ENCODE measurements at regions not wholly inside any gene's neighbourhood (a gene's known extent, or its start where the extent isn't known, plus 50 kb on each side); places are given as distances from the start of the nearest gene placed in this dataset.

- no peak overlapping the region for H4K91ac ChIP-seq (ENCODE audit: insufficient read length, low read depth, low read length)
- H2BK5ac ChIP-seq (ENCODE audit: insufficient read length, low read length) = no peak overlapping the region
- H2BK12ac ChIP-seq (ENCODE audit: insufficient read length, low read depth, low read length) = no peak overlapping the region
- no peaks in the 10 kb centered on the region for H3K79me1 ChIP-seq (ENCODE audit: insufficient read depth, low read depth, low read length, poor library complexity, severe bottlenecking)
- no peak overlapping the region for H3K56ac ChIP-seq (ENCODE audit: insufficient read length, low read depth, low read length)
- H3K9me3 ChIP-seq (ENCODE audit: control insufficient read depth, low read depth, low read length) = no peaks in the 10 kb centered on the region
- no peak overlapping the region for H3K4ac ChIP-seq (ENCODE audit: low read depth, low read length)
- no peak for TF ChIP-seq CTCF (conservative IDR thresholded peaks at IDR 0.05)
- no peak overlapping the region for H3K23ac ChIP-seq (ENCODE audit: insufficient read length, low read depth, low read length)
- H3K4me1 ChIP-seq (ENCODE audit: insufficient read depth, low read length) = no peaks in the 10 kb centered on the region
- H4K8ac ChIP-seq (replicated peaks; ENCODE audit: insufficient read length, low read depth, low read length) = no peak overlapping the region
- H3K27me3 ChIP-seq (ENCODE audit: insufficient read depth, low read length) = no peaks in the 10 kb centered on the region
- no peaks in the 10 kb centered on the region; a peak in 1 of 5 replicates for H3K9me3 Mint-ChIP-seq
- H3K36me3 Mint-ChIP-seq (ENCODE audit: insufficient read depth in 1 of 3, low read depth in 3 of 3) = no peaks in the 10 kb centered on the region
- no peaks in the 10 kb centered on the region for H3K4me1 Mint-ChIP-seq
- no peaks in the 10 kb centered on the region for H3K23me2 ChIP-seq (ENCODE audit: insufficient read length, low read depth, low read length, poor library complexity, severe bottlenecking)
- no peak overlapping the region for H3K18ac ChIP-seq (ENCODE audit: insufficient read length, low read depth, low read length)
- H3K27me3 Mint-ChIP-seq (ENCODE audit: low read depth) = peaks cover 11% of the 10 kb centered on the region
- H3K4me3 Mint-ChIP-seq = no peak overlapping the region
- no peak overlapping the region for H4K5ac ChIP-seq (ENCODE audit: insufficient read length, low read depth, low read length)
- no peak overlapping the region for H3K4me2 ChIP-seq (ENCODE audit: insufficient read depth, insufficient read length, low read length)
- no peak overlapping the region for H3K9ac ChIP-seq (ENCODE audit: extremely low read depth, insufficient read length, low read length)
- no CpG with 5 or more reads among the region's 9 CpGs for WGBS (ENCODE audit: extremely low coverage, insufficient read length, low lambda C conversion rate)
- H2AFZ ChIP-seq (ENCODE audit: low read length) = no peak overlapping the region
- H3K27ac ChIP-seq (ENCODE audit: insufficient read length, low read depth, low read length) = no peak overlapping the region
- no peak overlapping the region for H3K14ac ChIP-seq (ENCODE audit: insufficient read depth, low read length)
- H4K20me1 ChIP-seq (ENCODE audit: control insufficient read depth, insufficient read depth, insufficient read length) = no peaks in the 10 kb centered on the region
- no peak overlapping the region for H2BK15ac ChIP-seq (ENCODE audit: low read depth, low read length)
- H2BK120ac ChIP-seq (ENCODE audit: low read depth, low read length, poor library complexity, severe bottlenecking) = no peak overlapping the region
- no peak overlapping the region for H2BK20ac ChIP-seq (ENCODE audit: low read depth, low read length, poor library complexity, severe bottlenecking)
- no peak overlapping the region for H3K27ac Mint-ChIP-seq
- H3T11ph ChIP-seq (ENCODE audit: low read length) = no peak overlapping the region
- no peaks in the 10 kb centered on the region for H3K79me2 ChIP-seq (ENCODE audit: insufficient read depth, low read length)
- no peak for DNase-seq
- no peak overlapping the region for H2AK5ac ChIP-seq (ENCODE audit: insufficient read length, low read length)
Measured at GRCh38 chr10:124283949-124284250, 134.8 kb downstream of the OAT start.
